Body of pancreas (tissue), 4 donors: ENCODE measurements at regions not wholly inside any gene's neighbourhood (a gene's known extent, or its start where the extent isn't known, plus 50 kb on each side); places are given as distances from the start of the nearest gene placed in this dataset.

ENCODE experiments used
- ATAC-seq: fragments of 150-250 bp; one replicate; pipeline ENCODE4 v1.9.1; 2016
- DNase-seq, 4 donors: peaks; one replicate each; pipeline ENCODE4 v3.0.0-alpha.2; 2019
- H3K27ac ChIP-seq, 4 donors: fragments of 200-600 bp; sonication (generic); 1 replicate in 3 of 4; 2 replicates in 1 of 4; pipeline versions ENCODE4 v1.5.1 to v1.6.1; 2016 to 2019; ENCODE audit warnings: mild to moderate bottlenecking in 1 of 4, mixed read lengths in 1 of 4, moderate library complexity in 1 of 4
- H3K27me3 ChIP-seq, 2 donors: fragments of 200-600 bp; sonication (generic); one replicate each; pipeline ENCODE4 v1.6.0; 2016; ENCODE audit warnings: mild to moderate bottlenecking in 1 of 2
- H3K36me3 ChIP-seq, 2 donors: fragments of 200-600 bp; sonication (generic); replicated peaks in 1 of 2; 2 replicates each; pipeline ENCODE4 v1.5.1; 2016; ENCODE audit warnings: low read depth in 2 of 2; ENCODE audit not compliant: insufficient read depth in 1 of 2
- H3K4me1 ChIP-seq: fragments of 200-600 bp; sonication (generic); one replicate; pipeline ENCODE4 v1.6.0; 2016
- H3K4me3 ChIP-seq, 2 donors: fragments of 200-600 bp; sonication (generic); 1 replicate in 1 of 2; 2 replicates in 1 of 2; pipeline ENCODE4 v1.5.1; 2016 to 2019
- H3K9me3 ChIP-seq, 3 donors: fragments of 200-600 bp; sonication (generic); 1 replicate in 2 of 3; 2 replicates in 1 of 3; pipeline ENCODE4 v1.5.1; 2016
- CTCF ChIP-seq, 7 experiments: fragments of 450-650 bp in 4 of 7; fragments of 200-600 bp in 3 of 7; sonication (generic) in 3 of 7; IDR thresholded peaks; one replicate each; pipeline ENCODE4 v1.5.1; 2016 to 2019; ENCODE audit warnings: antibody characterized with exemption in 7 of 7
- POLR2A ChIP-seq, 3 donors: fragments of 450-650 bp; IDR thresholded peaks; one replicate each; pipeline ENCODE4 v1.6.1; 2016; ENCODE audit warnings: antibody characterized with exemption in 3 of 3, mild to moderate bottlenecking in 2 of 3
- WGBS, 2 donors: methylation state at CpG; one replicate each; pipeline ENCODE4 v1.1.5; 2017; 5-methylcytosine and 5-hydroxymethylcytosine counted together
- intact Hi-C: fragments of 100-400 bp; cut with DNase I; formaldehyde crosslinking; loops from one replicate; pipeline ENCODE4 v1.15.1; 2023

GRCh38 chr2:18821431-18821830 is 232.1 kb upstream of the NT5C1B start:
- no peak for ATAC-seq

GRCh38 chr2:18820966-18821365 is 231.6 kb upstream of the NT5C1B start:
- no peak overlapping the region for H3K4me3 ChIP-seq
- no peak for ATAC-seq
- DNase-seq = no peak
- H3K36me3 ChIP-seq = no peaks in the 10 kb centered on the region
- intact Hi-C loops = no loop called here
- no peaks in the 10 kb centered on the region for H3K9me3 ChIP-seq
- no peak overlapping the region for H3K27ac ChIP-seq
- WGBS, 2 donors = 85 to 86% methylated on average over 1 of the region's 1 CpG
- TF ChIP-seq POLR2A (IDR thresholded peaks at IDR 0.05) (no peak), CTCF (IDR thresholded peaks at IDR 0.05) (no peak)
- H3K4me1 ChIP-seq = peaks cover 10% of the 10 kb centered on the region
- no peaks in the 10 kb centered on the region for H3K27me3 ChIP-seq

More at GRCh38 chr2:18821431-18821830, 232.1 kb upstream of the NT5C1B start:
- H3K9me3 ChIP-seq = no peaks in the 10 kb centered on the region
- WGBS, 2 donors = 70 to 100% methylated on average over 1 of the region's 1 CpG
- no peak overlapping the region for H3K27ac ChIP-seq
- H3K27me3 ChIP-seq = no peaks in the 10 kb centered on the region
- H3K36me3 ChIP-seq = no peaks in the 10 kb centered on the region
- H3K4me1 ChIP-seq = peaks cover 10% of the 10 kb centered on the region
- TF ChIP-seq POLR2A (IDR thresholded peaks at IDR 0.05) (no peak), CTCF (IDR thresholded peaks at IDR 0.05) (no peak)
- H3K4me3 ChIP-seq = no peak overlapping the region
- DNase-seq = no peak
- intact Hi-C loops = no loop called here

GRCh38 chr2:18819566-18819965 is 230.2 kb upstream of the NT5C1B start:
- ATAC-seq = no peak
- no peaks in the 10 kb centered on the region for H3K36me3 ChIP-seq
- TF ChIP-seq POLR2A (IDR thresholded peaks at IDR 0.05) = no peak
- 91 to 96% methylated on average over 2 of the region's 2 CpGs for WGBS, 2 donors
- no peaks in the 10 kb centered on the region for H3K9me3 ChIP-seq
- H3K4me3 ChIP-seq = no peak overlapping the region
- H3K27ac ChIP-seq = no peak overlapping the region
- H3K4me1 ChIP-seq = peaks cover 4% of the 10 kb centered on the region
- no peaks in the 10 kb centered on the region for H3K27me3 ChIP-seq
- DNase-seq = no peak
- intact Hi-C loops = no loop called here

- Histone ChIP-seq H3K27ac (no peak overlapping the region), H3K4me3 (no peak overlapping the region), H3K4me1 (no peaks in the 10 kb centered on the region), H3K9me3 (no peaks in the 10 kb centered on the region), H3K27me3 (no peaks in the 10 kb centered on the region), H3K36me3 (no peaks in the 10 kb centered on the region)
- TF ChIP-seq CTCF (IDR thresholded peaks at IDR 0.05) (no peak), POLR2A (IDR thresholded peaks at IDR 0.05) (no peak)
- DNase-seq (no peak), ATAC-seq (no peak)
- intact Hi-C loops = no loop called here
- WGBS, 2 donors = 71 to 75% methylated on average over 2 of the region's 2 CpGs
Measured at GRCh38 chr2:18814387-18814786, 225.0 kb upstream of the NT5C1B start.

GRCh38 chr2:18804536-18804935 is 215.2 kb upstream of the NT5C1B start:
- H3K27me3 ChIP-seq = no peaks in the 10 kb centered on the region
- intact Hi-C loops = no loop called here
- no peak for TF ChIP-seq POLR2A (IDR thresholded peaks at IDR 0.05)
- TF ChIP-seq CTCF (IDR thresholded peaks at IDR 0.05) = no peak
- DNase-seq (no peak), ATAC-seq (no peak)
- 85 to 90% methylated on average over 1 of the region's 1 CpG for WGBS, 2 donors
- H3K4me1 ChIP-seq = peaks cover 4% of the 10 kb centered on the region
- no peaks in the 10 kb centered on the region for H3K36me3 ChIP-seq
- no peak overlapping the region for H3K27ac ChIP-seq
- H3K9me3 ChIP-seq = no peaks in the 10 kb centered on the region
- no peak overlapping the region for H3K4me3 ChIP-seq
